PC-3 (cell line): ENCODE measurements at regions not wholly inside any gene's neighbourhood (a gene's known extent, or its start where the extent isn't known, plus 50 kb on each side); places are given as distances from the start of the nearest gene placed in this dataset.

Experiments
- ATAC-seq: fragments of 200-7000 bp; cut with Tn5 transposase; 2 replicates; pipeline ENCODE4 v1.9.1; 2020; ENCODE audit warnings: mild to moderate bottlenecking, moderate library complexity
- BruUV-seq: library from RNA; stranded (reverse); fragments of 400-500 nt; replicated peaks from 2 replicates; lab custom pipeline; 2021; lab: Mats Ljungman, UMichigan
- CTCF ChIA-PET: fragments of 300-600 bp; sonication (Branson Sonifier 250); formaldehyde crosslinking; loops from one replicate; lab custom pipeline; 2022; ENCODE audit warnings: antibody characterized with exemption; lab: Charles Lee
- POLR2A ChIA-PET: fragments of 300-600 bp; sonication (Branson Sonifier 250); formaldehyde crosslinking; loops from one replicate; lab custom pipeline; 2022; ENCODE audit warnings: antibody characterized with exemption; ENCODE audit not compliant: unreplicated experiment; lab: Charles Lee
- DNase-seq: peaks from one replicate; pipeline ENCODE4 v3.0.0-alpha.2; 2015
- H2AFZ ChIP-seq: fragments of 300-600 bp; sonication (generic); 2 replicates; pipeline ENCODE4 v1.6.0; 2016; ENCODE audit warnings: antibody characterized with exemption, low read length
- H3F3A ChIP-seq: fragments of 300-600 bp; sonication (generic); one replicate; pipeline ENCODE4 v1.6.0; 2017; ENCODE audit warnings: antibody characterized with exemption, low read length, control low read depth, mild to moderate bottlenecking; ENCODE audit not compliant: unreplicated experiment
- H3K27ac ChIP-seq: fragments of 300-600 bp; sonication (generic); 2 replicates; pipeline ENCODE4 v1.5.1; 2016; ENCODE audit warnings: mild to moderate bottlenecking, low read length
- H3K27me3 ChIP-seq: fragments of 300-600 bp; sonication (generic); 2 replicates; pipeline ENCODE4 v1.6.1; 2016; ENCODE audit warnings: low read length, mixed read lengths
- H3K36me3 ChIP-seq: fragments of 300-600 bp; sonication (generic); 2 replicates; pipeline ENCODE4 v1.6.1; 2016; ENCODE audit warnings: low read depth, mixed run types, low read length, mixed read lengths
- H3K4me1 ChIP-seq: fragments of 300-600 bp; sonication (generic); 2 replicates; pipeline ENCODE4 v1.5.1; 2016; ENCODE audit warnings: low read length; ENCODE audit not compliant: insufficient read depth
- H3K4me2 ChIP-seq: fragments of 300-600 bp; sonication (generic); 2 replicates; pipeline ENCODE4 v1.6.0; 2016; ENCODE audit warnings: low read length
- H3K4me3 ChIP-seq: fragments of 300-600 bp; sonication (generic); 2 replicates; pipeline ENCODE4 v1.5.1; 2016; ENCODE audit warnings: mild to moderate bottlenecking, low read length, mixed read lengths
- H3K79me2 ChIP-seq: fragments of 300-600 bp; sonication (generic); 2 replicates; pipeline ENCODE4 v1.6.1; 2017; ENCODE audit warnings: low read length, mixed read lengths
- H3K9ac ChIP-seq: fragments of 300-600 bp; sonication (generic); 2 replicates; pipeline ENCODE4 v1.6.0; 2016; ENCODE audit warnings: mild to moderate bottlenecking, low read length
- H3K9me2 ChIP-seq: fragments of 300-600 bp; sonication (generic); replicated peaks from 2 replicates; pipeline ENCODE4 v1.6.1; 2016; ENCODE audit warnings: mixed run types, low read length, mixed read lengths
- H3K9me3 ChIP-seq: fragments of 300-600 bp; sonication (generic); 2 replicates; pipeline ENCODE4 v1.6.1; 2016; ENCODE audit warnings: low read length, mixed read lengths
- H4K20me1 ChIP-seq: fragments of 300-600 bp; sonication (generic); 2 replicates; pipeline ENCODE4 v1.6.1; 2016; ENCODE audit warnings: low read length, mixed read lengths
- CTCF ChIP-seq: fragments of 300-600 bp; sonication (generic); conservative IDR thresholded peaks from 2 replicates; pipeline ENCODE4 v1.5.1; 2017; ENCODE audit warnings: antibody characterized with exemption, low read depth, mild to moderate bottlenecking, low read length
- EZH2 ChIP-seq: fragments of 300-600 bp; sonication (generic); IDR thresholded peaks from one replicate; pipeline ENCODE4 v1.6.1; 2017; ENCODE audit warnings: antibody characterized with exemption, mild to moderate bottlenecking, low read length; ENCODE audit not compliant: unreplicated experiment
- EZH2phosphoT487 ChIP-seq: fragments of 300-600 bp; sonication (generic); IDR thresholded peaks from 2 replicates; pipeline ENCODE4 v1.6.1; 2018; ENCODE audit warnings: mild to moderate bottlenecking, antibody characterized with exemption, low read length, borderline replicate concordance
- intact Hi-C: fragments of 100-400 bp; cut with micrococcal nuclease; formaldehyde crosslinking; loops from 2 replicates; pipeline ENCODE4 v1.9.0; 2023

DNA sequence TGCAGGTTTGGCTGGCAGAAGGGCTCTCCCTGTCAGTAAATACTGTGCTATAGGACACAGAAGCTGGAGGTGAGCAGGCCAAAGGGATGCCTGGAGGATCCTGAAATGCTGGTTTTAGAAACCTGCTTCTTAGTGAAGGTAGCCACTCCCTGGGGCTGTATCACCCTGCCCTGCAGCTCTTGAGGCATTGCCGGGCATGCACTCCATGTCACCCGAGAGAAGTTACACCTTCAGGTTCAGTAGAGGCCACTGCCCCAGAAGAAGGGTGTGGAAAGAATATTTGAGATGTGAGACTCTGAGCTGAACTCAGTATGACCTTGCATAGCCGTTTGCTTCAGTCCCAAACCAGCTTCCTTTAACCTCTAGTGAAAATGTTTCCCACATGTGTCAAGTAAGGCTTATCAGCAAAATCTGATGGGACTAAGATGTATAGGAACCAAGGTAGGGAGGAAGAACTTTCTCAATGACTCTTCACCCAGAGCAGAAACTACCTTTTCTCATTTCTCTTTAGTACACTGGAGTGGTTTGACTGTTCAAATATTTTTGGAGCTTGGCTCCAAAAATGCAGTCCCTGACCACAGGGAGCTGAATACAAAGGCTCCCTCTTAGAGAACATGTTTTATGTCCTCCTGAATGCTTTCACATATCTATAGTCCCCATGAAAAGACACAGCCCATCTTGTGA is 164.5 kb upstream of the DYRK2 start:
- H3K9ac ChIP-seq: peak overlapping the region; percentile 59
- peak; percentile 93 for DNase-seq
- ATAC-seq: peak; percentile 72
- BruUV-seq: no TSS peak
- TF ChIP-seq EZH2 (no peak), EZH2phosphoT487 (no peak), CTCF (no peak)
- H3K4me1 ChIP-seq: peaks cover 36% of the 10 kb centered on the region
- no peaks in the 10 kb centered on the region for H3K9me2 ChIP-seq
- H2AFZ ChIP-seq: no peak overlapping the region
- H3K9me3 ChIP-seq: peaks cover 4% of the 10 kb centered on the region; the same call in 1 of the 2 replicates
- intact Hi-C loops: no loop called here
- no peaks in the 10 kb centered on the region for H3K79me2 ChIP-seq
- no peaks in the 10 kb centered on the region for H3F3A ChIP-seq
- H3K4me3 ChIP-seq: peak overlapping the region; percentile 8; the same call in 1 of the 2 replicates
- H3K27me3 ChIP-seq: no peaks in the 10 kb centered on the region
- ChIA-PET POLR2A (interaction anchor here (0.6 kb wide), 1 partner anchor 191 kb away, joined by 4 read pairs; no protein-coding TSS in a partner anchor), CTCF (interaction anchor here (0.6 kb wide), 1 partner anchor 459 kb away, joined by 3 read pairs; no protein-coding TSS in a partner anchor)
- peak overlapping the region; percentile 75 for H3K4me2 ChIP-seq
- peak overlapping the region; percentile 95 for H3K27ac ChIP-seq
- no peaks in the 10 kb centered on the region for H3K36me3 ChIP-seq
- no peaks in the 10 kb centered on the region for H4K20me1 ChIP-seq

GRCh38 chr12:67484791-67485480 is 163.6 kb upstream of the DYRK2 start:
- Histone ChIP-seq H3K4me3 (peak overlapping the region; percentile 8; the same call in 1 of the 2 replicates), H3K27me3 (no peaks in the 10 kb centered on the region), H3K4me2 (peak overlapping the region; percentile 75), H3K9me2 (no peaks in the 10 kb centered on the region), H3K9ac (peak overlapping the region; percentile 59), H3K27ac (peak overlapping the region; percentile 95), H4K20me1 (no peaks in the 10 kb centered on the region), H3K4me1 (peaks cover 36% of the 10 kb centered on the region), H3K9me3 (peaks cover 4% of the 10 kb centered on the region; the same call in 1 of the 2 replicates), H2AFZ (no peak overlapping the region), H3F3A (no peaks in the 10 kb centered on the region), H3K36me3 (no peaks in the 10 kb centered on the region), H3K79me2 (no peaks in the 10 kb centered on the region)
- TF ChIP-seq EZH2: no peak
- no peak for TF ChIP-seq CTCF
- TF ChIP-seq EZH2phosphoT487: no peak
- intact Hi-C loops: no loop called here
- ATAC-seq: peak; percentile 62
- ChIA-PET POLR2A (no interaction called here), CTCF (no interaction called here)
- peak; percentile 63 for DNase-seq
- BruUV-seq: no TSS peak
